Left renal cortex interstitium (tissue), 4 donors: ENCODE measurements at regions not wholly inside any gene's neighbourhood (a gene's known extent, or its start where the extent isn't known, plus 50 kb on each side); places are given as distances from the start of the nearest gene placed in this dataset.

Experiments used
- DNase-seq, 4 donors: peaks; one replicate each; pipeline ENCODE4 v3.0.0-alpha.2; 2013; ENCODE audit warnings: low read depth in 4 of 4, low spot score in 2 of 4, missing footprints in 1 of 4

DNA sequence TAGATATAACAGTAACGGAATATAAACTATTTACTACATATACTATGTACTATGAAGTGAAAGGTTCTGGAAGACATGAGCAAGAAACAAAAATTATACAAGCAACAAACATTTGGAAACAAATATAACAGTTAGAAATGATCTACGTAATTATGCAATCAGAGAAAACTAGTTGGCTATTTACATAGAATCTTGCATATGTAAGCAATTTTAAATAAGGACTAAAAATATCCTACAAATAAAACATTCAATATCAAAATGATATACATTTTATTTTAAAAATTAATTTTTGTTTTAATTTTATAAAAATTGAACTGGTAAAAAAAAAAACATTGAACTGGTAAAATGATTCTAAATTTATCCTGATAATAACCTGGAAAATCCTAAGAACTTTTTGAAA, 642.5 kb upstream of the PCDH10 start:
- DNase-seq: no peak

DNA sequence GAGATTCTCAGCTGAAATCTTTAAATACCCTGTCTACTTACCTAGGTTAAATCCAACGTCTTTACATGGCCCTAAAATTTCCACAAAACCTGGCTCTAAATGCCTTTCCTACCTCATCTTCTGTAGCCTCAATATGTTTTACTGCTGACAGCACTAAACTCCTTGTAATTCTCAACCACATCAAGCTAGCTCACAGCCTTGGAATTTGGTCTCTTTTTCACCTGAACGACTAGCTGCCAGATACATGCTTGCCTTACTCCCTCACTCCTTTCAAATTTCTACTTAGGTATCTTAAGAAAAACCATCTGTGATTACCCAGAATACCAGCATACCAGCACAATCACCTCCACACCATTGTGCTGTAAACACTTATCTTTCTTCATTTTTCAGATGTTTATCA, 635.6 kb upstream of the PCDH10 start:
- DNase-seq: no peak

DNA sequence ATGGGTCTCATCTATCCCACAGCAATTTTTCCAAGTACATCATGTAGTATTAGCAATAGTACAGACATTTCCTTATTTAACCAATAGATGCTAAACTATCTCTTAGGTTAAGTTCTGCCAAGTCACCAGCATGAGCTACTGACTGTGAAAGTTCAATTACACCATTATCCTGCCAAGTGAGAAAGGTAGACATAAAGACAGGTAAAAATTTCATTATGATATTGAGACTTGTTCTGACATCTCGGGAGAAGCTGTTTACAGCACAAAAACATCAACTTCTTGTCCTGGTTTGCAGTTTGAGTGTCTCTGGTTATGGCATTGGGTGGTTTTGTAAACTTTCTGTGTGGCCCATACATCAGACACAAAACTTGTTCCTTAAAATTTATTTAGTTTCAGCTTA, 622.4 kb upstream of the PCDH10 start:
- no peak for DNase-seq

DNA sequence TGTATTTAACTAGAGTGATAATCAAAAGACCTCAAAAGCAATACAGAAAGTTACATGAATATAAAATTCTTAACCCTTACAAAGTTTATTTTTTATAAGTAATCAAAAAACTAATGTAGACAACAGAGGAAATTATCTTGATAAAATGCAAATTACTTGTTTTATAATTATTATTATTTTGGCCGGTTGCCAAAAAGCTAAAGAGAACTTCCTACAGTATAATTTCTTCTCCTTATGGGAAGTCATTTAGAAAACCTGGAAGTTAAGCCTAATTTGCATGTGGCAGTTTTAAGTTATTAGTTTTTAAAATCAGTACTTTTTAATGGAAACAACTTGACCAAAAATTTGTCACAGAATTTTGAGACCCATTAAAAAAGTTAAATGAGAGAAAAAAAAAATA, 621.3 kb upstream of the PCDH10 start:
- no peak for DNase-seq

DNA sequence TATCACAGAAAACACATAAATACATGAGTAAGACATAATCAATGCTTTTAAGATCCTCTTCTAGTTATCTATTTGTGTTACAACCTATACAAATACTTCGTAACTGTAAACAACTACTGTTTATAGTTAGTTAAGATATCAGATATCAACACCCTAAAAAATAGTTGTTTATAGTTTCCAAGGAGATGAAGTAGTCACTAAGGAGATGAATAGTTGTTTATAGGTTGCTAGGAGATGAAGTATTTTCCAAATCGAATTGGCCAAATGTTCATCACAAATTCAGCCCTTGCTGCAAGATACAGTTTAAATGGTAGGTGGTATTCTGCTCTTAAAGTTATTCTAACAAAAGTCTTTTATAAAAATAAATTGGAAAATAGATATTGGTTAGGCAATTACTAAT, 618.2 kb upstream of the PCDH10 start:
- no peak for DNase-seq

DNA sequence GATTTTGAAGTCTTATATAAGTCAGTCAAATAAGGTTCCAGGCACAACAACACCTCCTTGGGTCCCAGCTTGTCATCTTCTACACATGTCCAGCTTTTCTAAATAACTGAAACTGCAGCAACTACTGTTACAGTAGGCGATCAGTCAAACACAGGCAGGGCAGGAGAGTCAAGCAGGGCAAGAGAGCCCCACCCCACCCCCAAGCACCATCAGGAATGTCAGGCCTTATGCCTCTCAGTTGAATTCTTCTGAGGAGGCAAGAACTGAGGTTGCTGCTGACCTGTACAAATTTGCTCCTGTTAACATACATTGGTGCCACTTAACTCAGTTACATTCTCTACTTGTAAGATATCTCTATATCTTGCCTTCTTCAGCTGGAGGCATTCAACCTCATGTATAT, 608.8 kb upstream of the PCDH10 start:
- DNase-seq: no peak

DNA sequence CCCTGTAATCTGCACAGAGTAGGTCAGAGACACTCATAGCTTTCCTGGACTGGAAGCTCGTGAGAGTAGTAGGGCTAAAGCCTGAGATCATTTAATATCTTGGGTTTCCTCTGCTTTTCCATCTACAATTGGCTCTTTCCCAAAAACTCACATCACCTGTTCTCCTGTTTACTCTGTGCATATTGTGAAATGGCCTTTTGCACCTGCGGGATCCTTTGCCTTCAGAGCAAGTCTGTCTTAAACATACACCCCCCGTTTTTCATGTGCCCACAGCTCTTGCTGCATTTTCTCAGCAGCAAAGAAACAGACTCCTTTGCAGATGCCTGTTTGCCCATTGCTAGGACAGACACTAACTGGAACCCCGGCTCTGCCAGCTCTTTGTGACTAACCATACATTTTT, 608.3 kb upstream of the PCDH10 start:
- no peak for DNase-seq

DNA sequence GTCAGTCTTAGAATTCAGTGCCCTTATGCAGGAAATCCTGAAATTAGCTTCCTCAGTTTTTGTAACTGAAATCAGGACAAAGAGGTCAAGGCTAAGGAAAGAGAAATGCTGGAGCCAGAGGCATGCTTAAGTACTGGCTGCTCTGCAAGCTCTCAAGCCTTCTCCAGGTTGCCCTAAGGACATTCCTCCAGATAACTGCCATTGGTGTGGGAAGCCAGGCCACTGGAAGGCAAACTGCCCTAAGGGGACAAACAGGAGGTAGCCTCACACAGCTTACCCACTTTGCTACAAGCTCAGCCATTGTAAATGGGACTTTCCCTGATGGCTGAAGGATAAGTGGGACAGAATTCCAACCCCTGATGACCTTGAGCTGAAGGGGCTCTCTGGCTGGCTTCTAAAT, 606.9 kb upstream of the PCDH10 start:
- DNase-seq: no peak

DNA sequence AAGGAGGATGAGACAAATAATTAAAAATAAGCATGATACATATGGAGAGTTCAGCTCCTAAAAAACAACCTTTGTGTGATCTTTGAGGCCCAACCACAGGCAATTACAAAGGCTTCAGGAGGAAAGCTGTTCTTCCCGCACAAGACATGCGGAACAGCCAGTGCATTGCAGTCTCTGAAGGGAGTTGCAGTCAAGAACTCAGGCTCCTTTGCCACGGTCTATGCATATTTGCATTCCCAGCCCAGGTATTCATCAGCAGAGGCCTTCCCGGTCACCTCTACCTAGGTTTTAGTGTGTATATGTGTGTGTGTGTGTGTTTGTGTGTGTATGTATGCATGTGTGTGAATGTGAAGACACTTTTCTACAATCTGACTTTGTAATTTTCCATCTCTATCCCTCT, 600.6 kb upstream of the PCDH10 start:
- no peak for DNase-seq

DNA sequence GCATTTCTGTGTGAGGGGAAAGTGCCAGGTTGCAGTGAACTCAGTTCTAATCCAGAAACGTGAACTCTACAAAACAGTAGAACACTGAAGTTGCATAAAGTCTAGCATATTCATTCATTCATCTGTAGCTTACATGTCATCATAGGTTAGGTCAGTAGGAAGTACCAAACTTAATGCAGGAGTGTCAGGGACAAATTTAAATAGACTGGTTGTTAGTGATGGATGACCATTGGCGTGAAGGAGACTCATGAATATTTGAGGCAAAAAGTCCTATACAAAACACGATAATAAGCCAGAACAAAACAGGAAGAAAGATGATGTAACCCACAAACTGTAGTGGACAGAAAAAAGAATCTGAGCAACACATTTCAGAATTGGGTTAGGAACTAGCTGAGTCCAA, 592.8 kb upstream of the PCDH10 start:
- DNase-seq: no peak

DNA sequence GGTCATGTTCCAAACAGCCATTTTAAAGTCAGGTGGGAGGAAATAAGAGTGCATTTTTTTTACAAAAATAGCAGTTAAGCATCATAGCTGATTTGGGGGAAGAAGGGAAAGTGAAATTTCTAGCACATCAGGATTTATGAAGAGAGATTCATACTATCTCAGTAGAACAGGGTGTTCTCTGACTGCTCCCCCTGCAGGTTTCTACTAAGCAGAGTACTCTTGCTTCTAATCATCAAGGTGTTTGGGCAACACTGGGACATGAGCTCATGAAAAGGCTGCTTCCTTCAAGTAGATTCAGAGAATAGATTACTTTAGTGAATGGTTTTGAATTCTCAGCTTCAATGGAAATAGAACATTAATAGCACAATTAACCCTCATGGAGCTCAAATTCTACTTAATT, 591.4 kb upstream of the PCDH10 start:
- no peak for DNase-seq

DNA sequence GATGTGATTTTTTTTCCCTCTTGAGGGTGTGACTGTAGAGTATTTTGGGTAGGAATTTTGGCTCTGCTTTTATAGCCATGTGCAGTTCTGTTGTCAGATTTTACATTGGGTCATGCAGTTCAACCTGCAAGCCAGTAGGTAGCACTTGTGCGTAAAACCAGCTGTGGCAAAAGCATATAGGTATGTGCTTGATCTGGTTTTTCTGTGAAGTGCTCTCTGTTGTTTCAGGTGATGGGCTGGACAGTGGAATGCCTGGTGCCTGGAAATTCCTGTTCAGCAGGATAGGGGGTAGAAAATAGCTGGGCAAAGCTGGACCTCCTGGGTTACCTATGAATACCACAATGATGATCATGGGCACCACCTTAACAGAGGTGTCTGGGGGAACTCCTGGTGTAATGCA, 584.2 kb upstream of the PCDH10 start:
- no peak for DNase-seq

DNA sequence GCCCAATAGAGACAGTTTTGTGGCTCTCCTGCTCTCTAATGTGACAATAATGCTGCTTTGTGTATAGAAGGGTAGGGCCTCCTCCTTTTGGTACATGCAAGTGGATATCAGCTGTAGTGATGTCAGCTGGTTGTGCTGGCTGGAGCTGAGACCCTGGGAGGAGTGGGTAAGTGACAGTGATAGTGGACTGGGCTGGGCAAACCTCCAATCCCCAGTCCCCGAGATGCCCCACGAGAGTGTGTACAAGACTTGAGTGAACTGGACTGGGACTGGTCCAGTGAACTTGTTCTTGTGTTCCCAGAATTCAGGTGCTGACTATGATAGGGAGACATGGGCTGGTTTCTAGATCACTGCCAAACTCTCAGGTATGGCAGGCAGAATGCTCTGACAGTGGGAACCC, 583.6 kb upstream of the PCDH10 start:
- no peak for DNase-seq

DNA sequence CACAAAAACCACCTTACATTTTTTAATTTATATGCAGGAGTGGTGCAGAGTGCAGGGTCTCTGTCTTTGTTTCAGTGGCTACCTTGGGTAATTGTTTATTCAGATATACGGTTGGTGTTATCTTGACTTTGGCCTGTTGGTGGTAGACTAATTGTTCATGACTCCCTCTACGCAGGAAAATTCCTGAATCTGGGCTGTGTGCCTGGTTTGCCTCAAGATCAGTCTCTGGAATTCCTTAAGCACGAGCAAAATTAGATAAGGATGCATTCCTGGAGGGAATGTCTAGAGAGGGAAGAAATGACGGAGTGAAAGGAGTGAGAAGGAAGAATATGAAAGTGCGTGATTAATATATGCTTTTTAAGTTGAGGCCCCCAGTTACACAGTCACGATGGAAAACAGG, 576.9 kb upstream of the PCDH10 start:
- DNase-seq: no peak

DNA sequence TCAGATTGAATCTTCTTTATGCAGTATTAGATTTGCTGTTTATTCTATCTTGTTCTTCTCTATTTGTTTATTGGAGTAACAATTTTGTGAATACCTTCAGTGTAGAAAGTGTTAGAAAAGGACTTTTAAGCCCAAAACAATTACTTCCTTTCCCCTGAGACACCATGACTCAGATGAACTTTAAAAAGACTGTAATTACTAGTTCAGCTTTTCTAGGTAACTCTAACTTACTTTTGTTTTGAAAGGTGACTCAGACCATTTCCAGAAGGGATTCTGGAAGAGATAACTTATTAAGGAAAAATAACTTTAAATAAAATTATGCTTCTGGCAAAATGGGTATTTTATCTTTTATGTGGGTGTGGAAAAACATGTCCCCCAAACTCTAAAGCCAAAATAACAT, 561.5 kb upstream of the PCDH10 start:
- DNase-seq: no peak

DNA sequence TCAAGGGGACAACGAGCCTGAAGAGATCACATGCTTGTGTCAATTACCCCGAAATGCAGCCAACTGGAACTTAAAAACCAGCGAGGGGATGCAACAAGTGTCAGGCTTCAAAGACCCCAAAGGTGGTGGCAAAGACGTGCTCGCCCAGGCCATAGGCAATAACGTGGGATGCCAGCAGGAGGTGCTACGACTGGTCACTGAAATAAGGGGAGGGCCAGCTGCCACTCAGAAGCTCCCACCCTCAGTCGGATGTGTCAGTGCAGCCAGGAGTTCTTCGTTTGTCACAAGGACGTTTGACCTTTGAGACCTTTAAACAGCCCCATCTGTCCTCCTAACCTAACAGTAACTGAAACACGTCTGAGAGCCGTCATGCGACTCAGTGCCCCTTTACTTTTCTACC, 556.8 kb upstream of the PCDH10 start:
- DNase-seq: no peak

DNA sequence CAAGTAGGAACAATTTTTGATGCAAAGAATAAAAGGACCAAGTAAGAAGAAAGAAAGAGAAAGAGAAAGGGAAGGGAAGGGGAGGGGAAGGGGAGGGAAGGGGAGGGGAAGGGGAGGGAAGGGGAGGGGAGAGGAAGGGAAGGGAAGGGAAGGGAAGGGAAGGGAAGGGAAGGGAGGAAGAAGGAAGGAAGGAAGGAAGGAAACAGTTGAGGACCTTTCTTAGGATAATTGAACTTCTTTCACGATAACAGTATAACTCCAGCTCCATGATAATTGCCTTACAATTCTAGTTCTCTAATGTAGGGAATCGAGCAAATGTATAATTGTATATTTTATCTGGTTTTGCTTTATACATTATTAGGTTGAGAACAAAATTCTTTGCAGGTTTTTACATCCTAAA, 556.2 kb upstream of the PCDH10 start:
- DNase-seq: no peak

DNA sequence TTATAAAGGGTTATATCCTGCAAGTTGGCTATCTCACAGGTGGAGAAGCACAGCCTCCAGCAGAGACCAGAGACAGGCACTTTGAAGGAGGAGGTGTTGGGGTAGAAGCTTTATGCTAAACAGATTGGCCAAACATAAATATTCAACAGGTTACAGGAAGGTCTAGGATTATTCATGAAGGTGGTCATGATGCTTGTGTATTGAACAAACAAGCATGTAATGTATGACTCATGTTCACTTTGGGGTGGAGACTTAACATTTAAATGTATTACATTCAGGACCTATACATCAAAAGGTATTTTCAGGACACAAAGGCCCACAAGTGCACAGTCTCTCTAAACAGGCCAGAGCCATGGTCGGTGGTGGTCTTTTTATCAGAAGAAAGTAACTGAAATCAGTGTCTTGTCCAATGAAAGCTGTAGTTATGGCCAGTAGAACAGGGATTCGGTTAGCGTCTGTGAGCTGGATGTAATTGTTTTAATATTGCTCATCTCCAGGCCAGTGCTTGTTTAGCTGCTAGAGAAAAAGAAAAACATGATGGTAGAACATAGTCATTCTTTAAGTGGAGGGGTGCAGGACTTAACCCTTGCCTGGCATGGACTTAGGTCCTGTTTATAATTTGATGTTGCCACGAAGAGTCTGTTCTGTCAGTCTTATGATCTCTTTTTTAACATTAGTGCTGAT, 555.2 kb upstream of the PCDH10 start:
- DNase-seq: no peak

DNA sequence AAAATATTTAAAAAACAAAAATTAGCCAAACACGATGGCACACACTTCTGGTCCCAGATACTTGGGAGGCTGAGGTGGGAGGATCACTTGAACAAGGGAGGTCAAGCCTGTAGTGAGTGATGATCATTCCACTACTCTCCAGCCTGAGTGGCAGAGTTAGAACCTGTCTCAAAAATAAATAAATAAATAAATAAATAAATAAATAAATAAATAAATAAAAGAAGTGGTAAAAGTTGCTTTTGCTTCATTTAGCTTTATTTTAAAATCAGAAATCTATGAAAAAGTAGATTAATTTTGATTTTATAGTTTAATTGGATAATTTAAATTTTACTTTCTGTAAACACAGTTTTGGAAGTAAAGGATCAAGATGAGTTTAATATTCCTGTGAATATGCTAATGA, 552.9 kb upstream of the PCDH10 start:
- no peak for DNase-seq

DNA sequence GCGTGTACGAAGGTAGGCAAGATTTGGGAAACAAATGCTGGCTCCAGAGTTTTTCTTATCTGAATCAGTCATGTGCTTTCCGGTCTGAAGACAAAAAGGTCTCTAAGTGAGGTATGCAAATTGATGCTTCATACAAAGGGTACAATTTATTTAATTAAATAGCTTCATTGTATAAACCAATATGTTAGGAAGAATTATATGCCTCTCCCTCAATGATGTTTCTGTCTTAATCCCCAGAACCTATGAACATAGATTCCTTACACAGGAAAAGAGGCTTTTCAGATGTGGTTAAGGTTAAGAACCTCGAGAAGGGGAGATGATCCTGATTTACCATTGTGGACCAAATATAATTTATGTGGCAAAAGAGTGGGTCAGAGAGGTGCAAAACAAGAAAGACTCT, 543.5 kb upstream of the PCDH10 start:
- DNase-seq: no peak

DNA sequence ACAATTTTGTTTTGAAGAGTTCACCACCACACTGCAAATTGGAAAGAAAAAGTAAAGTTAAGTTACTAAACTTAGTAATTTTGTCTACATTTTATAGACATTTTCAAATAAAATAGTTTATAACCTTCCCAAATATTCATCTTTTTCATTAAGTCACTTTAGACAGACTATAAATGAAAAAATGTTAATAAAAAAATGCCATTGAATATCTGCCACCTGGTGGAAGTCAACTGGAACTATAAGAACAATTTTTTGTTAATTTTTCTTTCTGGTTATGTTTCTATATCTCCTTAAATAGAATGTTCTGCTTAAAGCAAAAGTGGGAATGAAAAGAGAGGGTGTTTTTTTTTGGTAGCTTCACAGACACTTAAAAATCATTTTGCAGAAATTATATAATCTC, 534.4 kb upstream of the PCDH10 start:
- no peak for DNase-seq

DNA sequence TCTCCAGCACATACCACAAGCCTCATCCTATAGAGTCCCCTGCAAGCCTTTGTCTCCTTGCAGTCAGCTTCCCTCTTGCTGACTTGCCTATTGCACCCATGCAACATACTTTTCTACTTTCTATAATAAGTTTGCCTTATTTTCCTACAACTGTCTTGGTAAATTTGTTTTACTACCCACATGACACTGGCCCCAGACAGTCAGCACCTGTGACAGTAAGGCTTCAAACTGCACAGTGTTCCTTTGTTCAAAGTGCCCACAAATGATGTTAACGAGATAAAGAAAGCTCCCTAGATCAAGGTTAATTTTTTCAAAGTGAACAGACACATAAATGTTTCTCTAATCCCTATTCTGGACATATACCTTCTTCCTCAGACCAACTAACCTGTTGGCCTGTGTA, 529.1 kb upstream of the PCDH10 start:
- no peak for DNase-seq

DNA sequence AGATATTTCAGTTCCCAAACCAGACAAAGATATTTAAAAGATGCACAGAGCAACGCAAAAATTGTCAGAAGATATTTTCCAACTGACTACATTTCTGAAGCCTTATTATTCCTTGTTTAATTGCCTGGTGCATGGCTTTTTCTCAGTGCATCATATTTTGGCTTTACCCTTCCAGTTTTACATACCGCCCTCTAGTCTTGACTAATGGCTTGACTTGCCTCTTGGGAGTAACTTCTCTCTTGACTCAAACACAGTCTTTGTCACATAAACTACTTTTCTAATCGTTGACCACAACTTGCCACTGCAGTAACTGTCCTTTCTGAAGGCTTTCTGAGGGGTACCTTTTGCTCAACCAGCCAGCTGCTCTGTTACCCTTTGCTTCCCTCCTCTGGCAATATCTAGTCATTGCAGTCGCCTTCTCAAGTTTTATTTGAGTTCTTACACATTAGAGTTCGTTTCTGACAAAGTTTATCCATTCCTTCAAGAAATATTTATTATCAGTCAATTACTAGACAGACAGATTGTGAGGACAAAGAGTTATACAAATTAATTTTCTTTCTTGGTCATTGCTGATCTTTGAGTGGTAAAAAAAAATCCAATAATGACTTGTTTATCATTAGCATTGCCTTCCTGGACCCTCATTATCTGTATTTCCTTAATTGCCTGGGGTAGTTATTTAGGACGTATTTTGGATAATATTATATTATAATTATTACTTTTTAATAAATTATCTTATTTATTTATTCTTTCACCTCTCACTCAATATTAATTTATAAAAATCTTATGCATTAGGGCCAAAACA, 506.9 kb upstream of the PCDH10 start:
- DNase-seq: peak; percentile 6 to 31 (median 20)
